ENCODE measurements at regions not wholly inside any gene's neighbourhood (a gene's known extent, or its start where the extent isn't known, plus 50 kb on each side); places are given as distances from the start of the nearest gene placed in this dataset.

DNA sequence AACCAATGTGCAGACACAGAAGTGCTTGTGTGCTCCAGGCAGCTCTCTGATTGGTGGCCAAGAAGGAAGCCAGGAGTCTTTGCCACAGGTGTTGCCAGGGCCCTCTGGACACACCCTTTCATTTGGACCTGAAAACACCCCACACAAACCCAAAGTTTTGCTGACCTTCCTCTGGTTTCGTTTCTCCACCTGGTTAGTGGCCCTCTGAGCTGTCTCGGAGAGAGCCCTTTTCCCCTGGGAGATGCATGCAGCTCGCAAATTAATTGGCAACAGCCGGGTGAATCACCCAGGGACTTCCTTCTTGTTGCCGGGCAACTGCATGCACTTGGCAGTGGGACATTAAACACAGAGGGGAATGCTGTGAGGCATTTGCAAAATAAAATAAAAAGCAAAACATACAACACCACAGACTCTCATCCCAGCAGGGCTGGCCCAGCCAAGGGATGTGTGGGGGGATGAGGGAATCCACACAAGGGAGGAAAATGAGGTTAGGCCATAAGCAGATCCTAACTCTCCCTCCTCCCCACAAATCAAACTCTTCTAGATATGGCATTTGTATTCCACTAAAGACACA, 286.6 kb downstream of the SOX9 start:
- FAIRE-seq (peak; percentile 37), DNase-seq (ENCODE audit: low read depth, low spot score) (peak; percentile 50)
- no peak overlapping the region for H3K4me3 ChIP-seq (replicated peaks in 1 of 3; ENCODE audit: insufficient read depth in 1 of 3, low read depth in 1 of 3, low read length in 3 of 3)
- peak overlapping the region; percentile 32 for H3K4me2 ChIP-seq (ENCODE audit: insufficient read depth, low read length)
- H3K27me3 ChIP-seq (ENCODE audit: control insufficient read depth in 2 of 2, insufficient read depth in 2 of 2, low read length in 2 of 2) = no peaks in the 10 kb centered on the region
- no peak overlapping the region for H3K9ac ChIP-seq (replicated peaks; ENCODE audit: extremely low read depth, insufficient read depth, low read length)
- H2AFZ ChIP-seq (ENCODE audit: low read depth, low read length) = no peak overlapping the region
- H3K27ac ChIP-seq (ENCODE audit: insufficient read depth, low read depth, low read length) = no peak overlapping the region
- no peaks in the 10 kb centered on the region for H3K36me3 ChIP-seq (ENCODE audit: control insufficient read depth in 2 of 2, extremely low read depth in 1 of 2, insufficient read depth in 2 of 2, low read length in 2 of 2)
- dilution Hi-C loops (cut with MboI; ENCODE audit: extremely low pct_ligation_motif_present, low sequenced_read_pairs) = no loop called here
- no peaks in the 10 kb centered on the region for H4K20me1 ChIP-seq (replicated peaks; ENCODE audit: control insufficient read depth, extremely low read depth, insufficient read depth, low read length)
- intact Hi-C loops (cut with micrococcal nuclease) = loop anchor here (1.0 to 2.0 kb wide), 3 partner anchors 14 to 69 kb away; no protein-coding TSS in a partner anchor
- no peaks in the 10 kb centered on the region for H3K9me3 ChIP-seq (replicated peaks; ENCODE audit: control insufficient read depth, insufficient read depth, low read length)
- ChIA-PET CTCF (interaction anchor here (1.7 kb wide), 1 partner anchor 68 kb away, joined by 5 read pairs; no protein-coding TSS in a partner anchor), POLR2A (no interaction called here)
- BruUV-seq (replicated peaks) = no TSS peak
- H3K4me1 ChIP-seq (ENCODE audit: control insufficient read depth, extremely low read depth, insufficient read depth, low read length) = peaks cover 5% of the 10 kb centered on the region
- no peaks in the 10 kb centered on the region for H3K9me1 ChIP-seq (replicated peaks; ENCODE audit: control insufficient read depth, extremely low read depth, insufficient read depth, low read length)
- no peak for TF ChIP-seq POLR2AphosphoS5 (IDR thresholded peaks at IDR 0.05; ENCODE audit: insufficient read depth, low read depth, low read length)
- peak; percentile 18 for TF ChIP-seq FOS (IDR thresholded peaks at IDR 0.05; ENCODE audit: borderline replicate concordance, insufficient read depth, low read length)
- no peaks in the 10 kb centered on the region for H3K79me2 ChIP-seq (ENCODE audit: control insufficient read depth, insufficient read depth, low read length)

DNA sequence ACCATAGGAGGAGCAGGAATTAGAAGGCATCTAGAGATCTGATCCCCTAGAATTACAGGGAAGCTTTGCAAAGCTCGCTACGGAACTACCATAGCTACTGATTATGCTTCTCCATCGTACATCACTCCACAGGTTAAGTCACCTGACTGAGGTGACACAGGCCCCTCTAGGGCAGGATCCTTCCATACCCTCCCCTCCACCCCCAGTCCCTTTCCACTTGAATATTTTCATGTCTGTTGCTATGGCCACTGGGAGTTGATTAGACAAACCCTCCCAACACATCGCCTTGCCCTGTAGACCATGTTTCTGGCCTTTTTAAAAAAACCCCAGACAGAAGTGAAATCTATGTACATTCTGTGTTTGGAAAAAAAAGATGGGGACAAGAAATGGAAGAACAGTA, 287.1 kb downstream of the SOX9 start:
- BruUV-seq (replicated peaks) = no TSS peak
- no peak for TF ChIP-seq POLR2AphosphoS5 (IDR thresholded peaks at IDR 0.05; ENCODE audit: insufficient read depth, low read depth, low read length)
- TF ChIP-seq POLR2A (IDR thresholded peaks at IDR 0.05; ENCODE audit: low read depth, low read length) = no peak
- no peak for TF ChIP-seq MYC (IDR thresholded peaks at IDR 0.05; ENCODE audit: low read depth, low read length)
- TF ChIP-seq, protein P1, sequence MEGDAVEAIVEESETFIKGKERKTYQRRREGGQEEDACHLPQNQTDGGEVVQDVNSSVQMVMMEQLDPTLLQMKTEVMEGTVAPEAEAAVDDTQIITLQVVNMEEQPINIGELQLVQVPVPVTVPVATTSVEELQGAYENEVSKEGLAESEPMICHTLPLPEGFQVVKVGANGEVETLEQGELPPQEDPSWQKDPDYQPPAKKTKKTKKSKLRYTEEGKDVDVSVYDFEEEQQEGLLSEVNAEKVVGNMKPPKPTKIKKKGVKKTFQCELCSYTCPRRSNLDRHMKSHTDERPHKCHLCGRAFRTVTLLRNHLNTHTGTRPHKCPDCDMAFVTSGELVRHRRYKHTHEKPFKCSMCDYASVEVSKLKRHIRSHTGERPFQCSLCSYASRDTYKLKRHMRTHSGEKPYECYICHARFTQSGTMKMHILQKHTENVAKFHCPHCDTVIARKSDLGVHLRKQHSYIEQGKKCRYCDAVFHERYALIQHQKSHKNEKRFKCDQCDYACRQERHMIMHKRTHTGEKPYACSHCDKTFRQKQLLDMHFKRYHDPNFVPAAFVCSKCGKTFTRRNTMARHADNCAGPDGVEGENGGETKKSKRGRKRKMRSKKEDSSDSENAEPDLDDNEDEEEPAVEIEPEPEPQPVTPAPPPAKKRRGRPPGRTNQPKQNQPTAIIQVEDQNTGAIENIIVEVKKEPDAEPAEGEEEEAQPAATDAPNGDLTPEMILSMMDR (IDR thresholded peaks at IDR 0.05; ENCODE audit: extremely low read depth in 1 of 2, insufficient read depth in 1 of 2, low read depth in 1 of 2, low read length in 2 of 2) = no peak
- TF ChIP-seq, protein P2, sequence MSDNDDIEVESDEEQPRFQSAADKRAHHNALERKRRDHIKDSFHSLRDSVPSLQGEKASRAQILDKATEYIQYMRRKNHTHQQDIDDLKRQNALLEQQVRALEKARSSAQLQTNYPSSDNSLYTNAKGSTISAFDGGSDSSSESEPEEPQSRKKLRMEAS (IDR thresholded peaks at IDR 0.05; ENCODE audit: insufficient read depth, insufficient read length) = no peak
- no peak for TF ChIP-seq EZH2 (IDR thresholded peaks at IDR 0.05; ENCODE audit: borderline replicate concordance, low read depth, low read length, severe bottlenecking)
- TF ChIP-seq GATA2 (IDR thresholded peaks at IDR 0.05; ENCODE audit: insufficient read depth, insufficient read length, low read depth, low read length) = no peak
- TF ChIP-seq FOS (IDR thresholded peaks at IDR 0.05; ENCODE audit: borderline replicate concordance, insufficient read depth, low read length) = no peak
- TF ChIP-seq JUN (IDR thresholded peaks at IDR 0.05; ENCODE audit: borderline replicate concordance, insufficient read depth, insufficient read length, low read depth) = no peak
- Histone ChIP-seq H3K27ac (ENCODE audit: insufficient read depth, low read depth, low read length) (no peak overlapping the region), H3K36me3 (ENCODE audit: control insufficient read depth in 2 of 2, extremely low read depth in 1 of 2, insufficient read depth in 2 of 2, low read length in 2 of 2) (no peaks in the 10 kb centered on the region), H3K9ac (replicated peaks; ENCODE audit: extremely low read depth, insufficient read depth, low read length) (no peak overlapping the region), H3K4me2 (ENCODE audit: insufficient read depth, low read length) (no peak overlapping the region), H3K9me3 (replicated peaks; ENCODE audit: control insufficient read depth, insufficient read depth, low read length) (no peaks in the 10 kb centered on the region), H3K27me3 (ENCODE audit: control insufficient read depth in 2 of 2, insufficient read depth in 2 of 2, low read length in 2 of 2) (no peaks in the 10 kb centered on the region), H3K4me1 (ENCODE audit: control insufficient read depth, extremely low read depth, insufficient read depth, low read length) (peaks cover 5% of the 10 kb centered on the region), H3K9me1 (replicated peaks; ENCODE audit: control insufficient read depth, extremely low read depth, insufficient read depth, low read length) (no peaks in the 10 kb centered on the region), H4K20me1 (replicated peaks; ENCODE audit: control insufficient read depth, extremely low read depth, insufficient read depth, low read length) (no peaks in the 10 kb centered on the region), H3K79me2 (ENCODE audit: control insufficient read depth, insufficient read depth, low read length) (no peaks in the 10 kb centered on the region), H2AFZ (ENCODE audit: low read depth, low read length) (no peak overlapping the region), H3K4me3 (replicated peaks in 1 of 3; ENCODE audit: insufficient read depth in 1 of 3, low read depth in 1 of 3, low read length in 3 of 3) (no peak overlapping the region)
- dilution Hi-C loops (cut with MboI; ENCODE audit: extremely low pct_ligation_motif_present, low sequenced_read_pairs) = no loop called here
- intact Hi-C loops (cut with micrococcal nuclease) = loop anchor here (1.0 to 2.0 kb wide), 3 partner anchors 13 to 69 kb away; no protein-coding TSS in a partner anchor
- ChIA-PET CTCF (interaction anchor here (1.7 kb wide), 1 partner anchor 69 kb away, joined by 5 read pairs; no protein-coding TSS in a partner anchor), POLR2A (no interaction called here)
- no peak for DNase-seq (ENCODE audit: low read depth, low spot score)
- FAIRE-seq = no peak
